ENCODE measurements at regions not wholly inside any gene's neighbourhood (a gene's known extent, or its start where the extent isn't known, plus 50 kb on each side); places are given as distances from the start of the nearest gene placed in this dataset.

- no peak for TF ChIP-seq ZBTB7A (IDR thresholded peaks at IDR 0.05; ENCODE audit: low read depth)
- TF ChIP-seq USF1 (IDR thresholded peaks at IDR 0.05), result no peak
- no peak for TF ChIP-seq RAD21 (IDR thresholded peaks at IDR 0.05; ENCODE audit: low read depth)
- no peak for TF ChIP-seq EGR1 (IDR thresholded peaks at IDR 0.05)
- no peak for TF ChIP-seq TAF1 (IDR thresholded peaks at IDR 0.05; ENCODE audit: low read depth)
- no peak for TF ChIP-seq FOXM1 (IDR thresholded peaks at IDR 0.05; ENCODE audit: borderline replicate concordance, low read depth)
- TF ChIP-seq EP300 (IDR thresholded peaks at IDR 0.05; ENCODE audit: borderline replicate concordance), result no peak
- no peak for TF ChIP-seq YY1 (IDR thresholded peaks at IDR 0.05; ENCODE audit: low read depth)
- TF ChIP-seq REST (IDR thresholded peaks at IDR 0.05; ENCODE audit: low read depth), result no peak
Measured at GRCh38 chr19:29001597-29002245, 211.2 kb downstream of the UQCRFS1 start.

- no peak for TF ChIP-seq CREB1 (IDR thresholded peaks at IDR 0.05; ENCODE audit: low read depth)
- TF ChIP-seq USF1 (IDR thresholded peaks at IDR 0.05), result no peak
- TF ChIP-seq YY1 (IDR thresholded peaks at IDR 0.05; ENCODE audit: low read depth), result no peak
- no peak for TF ChIP-seq TCF12 (IDR thresholded peaks at IDR 0.05; ENCODE audit: low read depth)
- TF ChIP-seq REST (IDR thresholded peaks at IDR 0.05; ENCODE audit: low read depth), result no peak
- no peak for TF ChIP-seq CEBPB (IDR thresholded peaks at IDR 0.05)
- TF ChIP-seq ZBTB7A (IDR thresholded peaks at IDR 0.05; ENCODE audit: low read depth), result no peak
- TF ChIP-seq NFIC (IDR thresholded peaks at IDR 0.05), result no peak
- no peak for TF ChIP-seq TAF1 (IDR thresholded peaks at IDR 0.05; ENCODE audit: low read depth)
- no peak for TF ChIP-seq FOXM1 (IDR thresholded peaks at IDR 0.05; ENCODE audit: borderline replicate concordance, low read depth)
- TF ChIP-seq RAD21 (IDR thresholded peaks at IDR 0.05; ENCODE audit: low read depth), result no peak
- TF ChIP-seq EP300 (IDR thresholded peaks at IDR 0.05; ENCODE audit: borderline replicate concordance), result no peak
- TF ChIP-seq TEAD4 (IDR thresholded peaks at IDR 0.05), result no peak
- TF ChIP-seq EGR1 (IDR thresholded peaks at IDR 0.05), result no peak
Measured at GRCh38 chr19:29001141-29001581, 211.8 kb downstream of the UQCRFS1 start.

- TF ChIP-seq CREB1 (IDR thresholded peaks at IDR 0.05; ENCODE audit: low read depth) (no peak), REST (IDR thresholded peaks at IDR 0.05; ENCODE audit: low read depth) (no peak), TAF1 (IDR thresholded peaks at IDR 0.05; ENCODE audit: low read depth) (no peak), USF1 (IDR thresholded peaks at IDR 0.05) (no peak), CEBPB (IDR thresholded peaks at IDR 0.05) (no peak), FOXM1 (IDR thresholded peaks at IDR 0.05; ENCODE audit: borderline replicate concordance, low read depth) (no peak), EP300 (IDR thresholded peaks at IDR 0.05; ENCODE audit: borderline replicate concordance) (no peak), EGR1 (IDR thresholded peaks at IDR 0.05) (no peak), MAX (IDR thresholded peaks at IDR 0.05) (no peak), ZBTB7A (IDR thresholded peaks at IDR 0.05; ENCODE audit: low read depth) (no peak), RAD21 (IDR thresholded peaks at IDR 0.05; ENCODE audit: low read depth) (no peak), TCF12 (IDR thresholded peaks at IDR 0.05; ENCODE audit: low read depth) (no peak), TEAD4 (IDR thresholded peaks at IDR 0.05) (no peak)
Measured at GRCh38 chr19:28999724-29000433, 213.1 kb downstream of the UQCRFS1 start.

Measured in Ishikawa (cell line).